NCI-H69 (cell line): ENCODE measurements at regions not wholly inside any gene's neighbourhood (a gene's known extent, or its start where the extent isn't known, plus 50 kb on each side); places are given as distances from the start of the nearest gene placed in this dataset.

Experiments used
- DNase-seq: peaks from one replicate; lab custom pipeline; 2025; lab: John Stamatoyannopoulos, UW

DNA sequence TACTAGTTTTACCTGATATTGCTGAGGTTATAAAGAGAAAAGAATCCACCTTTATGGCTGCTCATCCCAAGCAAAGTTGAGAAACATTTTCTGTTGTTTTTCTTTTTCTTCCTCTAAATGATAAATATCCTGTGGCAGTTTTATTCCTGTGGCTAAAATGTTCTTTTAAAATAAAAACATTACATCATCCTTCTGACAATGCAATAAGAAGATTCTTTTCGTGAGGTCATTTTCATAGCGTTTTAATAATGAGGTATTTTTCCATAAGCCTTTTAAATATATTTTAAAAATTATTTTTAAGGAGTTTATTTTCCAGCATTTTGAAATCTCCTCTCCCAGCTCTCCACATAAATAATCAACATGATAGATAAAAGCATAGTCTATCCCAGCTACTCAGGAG lies 52.8 kb upstream of the EPB41L3 start:
- DNase-seq, result no peak
